ENCODE measurements at regions not wholly inside any gene's neighbourhood (a gene's known extent, or its start where the extent isn't known, plus 50 kb on each side); places are given as distances from the start of the nearest gene placed in this dataset.

GRCh38 chr15:77742127-77742526 is 109.4 kb upstream of the LINGO1 start:
- TF ChIP-seq REST (IDR thresholded peaks at IDR 0.05; ENCODE audit: insufficient read depth in 1 of 2, low read depth in 2 of 2, low read length in 2 of 2), result no peak
- no peak for TF ChIP-seq SIN3A (IDR thresholded peaks at IDR 0.05; ENCODE audit: borderline replicate concordance, insufficient read depth, low read length)
- TF ChIP-seq FOXP2 (optimal IDR thresholded peaks at IDR 0.05; ENCODE audit: borderline replicate concordance, extremely low read depth, extremely low read length, insufficient read depth), result no peak
- TF ChIP-seq POLR2AphosphoS5 (IDR thresholded peaks at IDR 0.05; ENCODE audit: low read depth, low read length), result no peak
- TF ChIP-seq TAF1 (IDR thresholded peaks at IDR 0.05; ENCODE audit: borderline replicate concordance, insufficient read depth, low read length), result no peak

- TF ChIP-seq FOXP2 (optimal IDR thresholded peaks at IDR 0.05; ENCODE audit: borderline replicate concordance, extremely low read depth, extremely low read length, insufficient read depth) (no peak), TAF1 (IDR thresholded peaks at IDR 0.05; ENCODE audit: borderline replicate concordance, insufficient read depth, low read length) (no peak), POLR2AphosphoS5 (IDR thresholded peaks at IDR 0.05; ENCODE audit: low read depth, low read length) (no peak), REST (IDR thresholded peaks at IDR 0.05; ENCODE audit: insufficient read depth in 1 of 2, low read depth in 2 of 2, low read length in 2 of 2) (no peak), SIN3A (IDR thresholded peaks at IDR 0.05; ENCODE audit: borderline replicate concordance, insufficient read depth, low read length) (no peak)
These were observed 108.4 kb upstream of the LINGO1 start for GRCh38 chr15:77741106-77741505.

GRCh38 chr15:77739591-77740378 is 107.1 kb upstream of the LINGO1 start:
- no peak for TF ChIP-seq SIN3A (IDR thresholded peaks at IDR 0.05; ENCODE audit: borderline replicate concordance, insufficient read depth, low read length)
- no peak for TF ChIP-seq FOXP2 (optimal IDR thresholded peaks at IDR 0.05; ENCODE audit: borderline replicate concordance, extremely low read depth, extremely low read length, insufficient read depth)
- no peak for TF ChIP-seq POLR2AphosphoS5 (IDR thresholded peaks at IDR 0.05; ENCODE audit: low read depth, low read length)
- TF ChIP-seq REST (IDR thresholded peaks at IDR 0.05; ENCODE audit: insufficient read depth in 1 of 2, low read depth in 2 of 2, low read length in 2 of 2), result no peak
- TF ChIP-seq TAF1 (IDR thresholded peaks at IDR 0.05; ENCODE audit: borderline replicate concordance, insufficient read depth, low read length), result no peak

- TF ChIP-seq FOXP2 (optimal IDR thresholded peaks at IDR 0.05; ENCODE audit: borderline replicate concordance, extremely low read depth, extremely low read length, insufficient read depth), result no peak
- no peak for TF ChIP-seq REST (IDR thresholded peaks at IDR 0.05; ENCODE audit: insufficient read depth in 1 of 2, low read depth in 2 of 2, low read length in 2 of 2)
- no peak for TF ChIP-seq SIN3A (IDR thresholded peaks at IDR 0.05; ENCODE audit: borderline replicate concordance, insufficient read depth, low read length)
- TF ChIP-seq TAF1 (IDR thresholded peaks at IDR 0.05; ENCODE audit: borderline replicate concordance, insufficient read depth, low read length), result no peak
- TF ChIP-seq POLR2AphosphoS5 (IDR thresholded peaks at IDR 0.05; ENCODE audit: low read depth, low read length), result no peak
These were observed 106.0 kb upstream of the LINGO1 start for GRCh38 chr15:77738441-77739302.

Data from PFSK-1 (cell line).